ENCODE measurements at regions not wholly inside any gene's neighbourhood (a gene's known extent, or its start where the extent isn't known, plus 50 kb on each side); places are given as distances from the start of the nearest gene placed in this dataset.
A peak's percentile ranks its signal among the peaks of the same experiment; 100 is the strongest.

DNA sequence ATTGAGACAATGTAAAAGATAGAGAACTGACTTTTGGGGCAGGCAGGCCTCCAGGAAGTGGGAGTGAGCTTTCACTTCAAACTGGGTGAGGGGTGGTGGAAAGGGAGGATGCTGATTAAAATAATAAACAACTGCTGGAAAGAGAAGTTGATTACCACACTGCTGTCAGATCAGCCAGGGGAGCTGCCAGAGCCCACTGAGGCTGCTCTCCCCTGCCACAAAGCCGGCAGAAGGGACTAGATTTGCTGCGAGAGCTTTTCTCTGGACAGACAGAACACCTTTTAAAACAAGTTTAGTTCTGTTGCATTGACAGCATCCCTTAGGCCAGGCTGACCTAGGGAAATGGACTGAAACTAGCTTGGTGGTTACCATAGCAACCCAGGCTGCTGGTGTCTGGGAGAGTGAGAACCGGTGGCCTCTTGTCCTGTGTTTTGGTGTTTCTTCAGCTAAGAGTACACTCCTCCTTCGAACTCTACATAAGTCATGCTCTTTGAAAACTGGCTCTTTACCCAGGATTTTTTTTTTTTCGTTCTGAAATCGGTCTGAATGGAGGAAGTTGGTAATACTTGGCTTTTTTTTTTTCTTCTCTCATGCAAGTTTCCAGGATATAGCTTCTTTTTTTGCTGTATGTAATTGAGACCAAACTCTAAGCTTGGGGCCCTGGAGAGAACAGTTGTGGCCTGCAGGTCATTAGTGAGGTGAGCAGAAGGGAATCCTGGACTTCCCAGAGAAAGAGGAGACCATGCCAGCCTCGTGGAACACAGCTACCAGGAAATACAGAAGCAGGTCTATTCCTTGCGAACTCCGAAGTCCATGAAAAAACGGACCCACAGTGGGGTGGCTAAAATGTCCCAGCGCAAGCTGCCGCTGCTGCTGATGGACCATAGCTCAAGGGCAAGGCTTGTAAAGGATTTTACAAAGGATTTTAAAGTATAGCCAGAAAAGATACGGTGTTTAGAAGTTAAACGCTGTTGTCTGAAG is 374.4 kb downstream of the UTRN start:
- no peaks in the 10 kb centered on the region for H3K9me3 Mint-ChIP-seq
- peak overlapping the region; percentile 62 for H3K4me3 Mint-ChIP-seq
- peaks cover 2% of the 10 kb centered on the region for H3K36me3 Mint-ChIP-seq (ENCODE audit: low read depth)
- peak; percentile 53 for ATAC-seq (ENCODE audit: low read depth)
- H3K27me3 Mint-ChIP-seq = no peaks in the 10 kb centered on the region
- TF ChIP-seq, protein P1, sequence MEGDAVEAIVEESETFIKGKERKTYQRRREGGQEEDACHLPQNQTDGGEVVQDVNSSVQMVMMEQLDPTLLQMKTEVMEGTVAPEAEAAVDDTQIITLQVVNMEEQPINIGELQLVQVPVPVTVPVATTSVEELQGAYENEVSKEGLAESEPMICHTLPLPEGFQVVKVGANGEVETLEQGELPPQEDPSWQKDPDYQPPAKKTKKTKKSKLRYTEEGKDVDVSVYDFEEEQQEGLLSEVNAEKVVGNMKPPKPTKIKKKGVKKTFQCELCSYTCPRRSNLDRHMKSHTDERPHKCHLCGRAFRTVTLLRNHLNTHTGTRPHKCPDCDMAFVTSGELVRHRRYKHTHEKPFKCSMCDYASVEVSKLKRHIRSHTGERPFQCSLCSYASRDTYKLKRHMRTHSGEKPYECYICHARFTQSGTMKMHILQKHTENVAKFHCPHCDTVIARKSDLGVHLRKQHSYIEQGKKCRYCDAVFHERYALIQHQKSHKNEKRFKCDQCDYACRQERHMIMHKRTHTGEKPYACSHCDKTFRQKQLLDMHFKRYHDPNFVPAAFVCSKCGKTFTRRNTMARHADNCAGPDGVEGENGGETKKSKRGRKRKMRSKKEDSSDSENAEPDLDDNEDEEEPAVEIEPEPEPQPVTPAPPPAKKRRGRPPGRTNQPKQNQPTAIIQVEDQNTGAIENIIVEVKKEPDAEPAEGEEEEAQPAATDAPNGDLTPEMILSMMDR (IDR thresholded peaks at IDR 0.05) = no peak
- POLR2A ChIA-PET = interaction anchor here (0.6 to 0.8 kb wide), 4 partner anchors 8 to 1305 kb away, joined by 3 to 7 read pairs (median 3); partner anchors contain the start of gene SHPRH
- CTCF ChIA-PET = interaction anchor here (1.0 kb wide), 1 partner anchor 74 kb away, joined by 4 read pairs; no protein-coding TSS in a partner anchor
- H3K4me1 Mint-ChIP-seq = peaks cover 75% of the 10 kb centered on the region
- no peak for DNase-seq
- peak overlapping the region; percentile 84 for H3K27ac Mint-ChIP-seq
- intact Hi-C loops (cut with micrococcal nuclease) = loop anchor here (1.0 to 10.0 kb wide), 4 partner anchors 8 to 595 kb away; no protein-coding TSS in a partner anchor

DNA sequence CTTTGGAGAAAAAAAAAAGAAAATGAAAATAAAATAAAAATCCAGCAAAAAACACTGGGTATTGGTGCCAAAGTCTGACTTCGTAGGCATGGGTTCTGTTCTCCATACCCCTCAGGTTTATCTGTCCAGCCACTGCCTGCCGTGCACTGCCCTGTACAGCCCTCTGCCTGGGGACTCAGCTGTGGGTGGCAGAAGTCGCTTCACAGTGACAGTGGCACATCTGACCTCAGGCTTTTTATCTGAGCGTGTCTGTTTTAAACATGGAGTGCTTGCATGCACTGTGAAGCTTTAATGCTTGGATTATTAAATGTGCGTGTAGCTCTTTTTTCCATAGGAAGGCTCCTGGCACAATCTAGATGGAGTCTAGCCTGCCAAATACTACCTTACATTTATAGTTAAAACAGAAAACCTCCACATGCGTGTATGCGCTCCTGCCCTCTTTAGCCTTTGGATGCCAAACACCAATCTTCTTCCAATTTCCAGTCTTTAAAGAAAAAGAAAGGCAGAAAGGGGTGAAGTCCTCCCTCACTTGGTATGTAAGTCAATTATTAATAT is 375.5 kb downstream of the UTRN start:
- no peaks in the 10 kb centered on the region for H3K27me3 Mint-ChIP-seq
- ChIA-PET POLR2A (no interaction called here), CTCF (no interaction called here)
- DNase-seq (no peak), ATAC-seq (ENCODE audit: low read depth) (no peak)
- H3K27ac Mint-ChIP-seq = peak overlapping the region; percentile 0
- H3K4me3 Mint-ChIP-seq = no peak overlapping the region
- TF ChIP-seq, protein P1 (IDR thresholded peaks at IDR 0.05) = no peak
- H3K9me3 Mint-ChIP-seq = no peaks in the 10 kb centered on the region
- peaks cover 72% of the 10 kb centered on the region for H3K4me1 Mint-ChIP-seq
- peaks cover 2% of the 10 kb centered on the region for H3K36me3 Mint-ChIP-seq (ENCODE audit: low read depth)
- intact Hi-C loops (cut with micrococcal nuclease) = no loop called here

DNA sequence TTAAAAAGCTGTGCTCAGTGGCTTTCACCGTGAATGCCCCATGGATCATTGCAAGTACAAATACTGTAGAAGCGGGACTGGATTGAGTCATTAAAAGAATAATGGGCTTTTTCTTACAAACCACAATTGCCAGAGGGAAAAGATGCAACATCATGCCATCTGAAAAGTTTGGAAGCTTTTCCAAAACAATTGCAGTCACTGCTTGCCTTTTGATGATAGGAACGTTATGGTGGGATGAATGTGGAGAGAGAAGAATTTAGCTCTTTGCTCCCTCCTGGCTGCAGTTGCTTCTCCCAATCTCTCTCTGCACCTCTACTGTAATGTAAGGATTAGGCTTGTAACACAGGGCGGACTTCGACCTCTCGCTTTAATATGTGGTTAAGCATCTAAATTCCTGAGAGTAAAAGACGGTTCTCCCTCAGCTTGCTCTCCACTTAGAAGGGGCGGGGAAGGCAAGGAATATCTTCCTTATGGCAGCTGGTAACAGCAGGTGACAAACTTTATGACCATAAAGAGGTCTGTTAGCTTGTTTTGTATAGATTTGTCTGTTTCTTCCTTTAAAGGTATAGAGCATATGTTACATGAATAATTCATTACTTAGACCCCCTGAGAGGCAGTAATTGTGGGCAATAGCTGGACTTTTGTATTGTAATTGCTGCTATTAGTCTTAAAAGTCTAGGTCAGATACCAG is 376.1 kb downstream of the UTRN start:
- Mint-ChIP-seq H3K9me3 (no peaks in the 10 kb centered on the region), H3K4me3 (no peak overlapping the region), H3K27ac (peak overlapping the region; percentile 0), H3K27me3 (no peaks in the 10 kb centered on the region), H3K4me1 (peaks cover 73% of the 10 kb centered on the region), H3K36me3 (ENCODE audit: low read depth) (peaks cover 3% of the 10 kb centered on the region)
- CTCF ChIA-PET = no interaction called here
- intact Hi-C loops (cut with micrococcal nuclease) = no loop called here
- TF ChIP-seq, protein P1 (IDR thresholded peaks at IDR 0.05) = no peak
- ATAC-seq (ENCODE audit: low read depth) (no peak), DNase-seq (no peak)
- POLR2A ChIA-PET = no interaction called here

DNA sequence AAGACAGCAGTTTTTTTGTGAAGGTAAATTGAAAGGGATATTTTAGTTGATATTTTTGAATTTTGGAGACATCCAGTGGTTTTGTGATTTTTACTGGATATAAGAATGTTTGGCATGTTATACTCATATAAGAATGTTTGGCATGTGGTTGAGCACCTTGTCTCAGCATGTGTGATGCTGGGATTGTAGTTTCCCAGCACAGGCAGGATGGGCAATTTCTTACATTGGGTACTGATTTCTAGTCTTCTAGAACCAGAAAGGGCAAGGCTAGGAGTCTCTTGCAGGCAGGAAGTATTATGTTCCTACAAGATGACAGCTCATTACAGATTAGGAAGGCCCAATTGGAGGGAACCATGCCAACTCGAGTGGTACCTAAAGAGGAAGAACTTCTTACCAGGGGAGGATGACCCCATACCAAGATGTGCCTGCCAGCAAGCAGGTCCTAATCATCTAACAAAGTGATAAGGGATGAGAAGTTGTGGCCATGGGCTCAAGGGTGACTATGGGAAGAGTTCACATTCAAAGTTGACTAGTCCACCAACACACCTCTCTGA is 377.8 kb downstream of the UTRN start:
- no peak overlapping the region for H3K4me3 Mint-ChIP-seq
- H3K4me1 Mint-ChIP-seq = peaks cover 79% of the 10 kb centered on the region
- POLR2A ChIA-PET = no interaction called here
- CTCF ChIA-PET = no interaction called here
- no peaks in the 10 kb centered on the region for H3K9me3 Mint-ChIP-seq
- TF ChIP-seq, protein P1 (IDR thresholded peaks at IDR 0.05) = no peak
- H3K36me3 Mint-ChIP-seq (ENCODE audit: low read depth) = peaks cover 3% of the 10 kb centered on the region
- DNase-seq (no peak), ATAC-seq (ENCODE audit: low read depth) (no peak)
- intact Hi-C loops (cut with micrococcal nuclease) = no loop called here
- H3K27me3 Mint-ChIP-seq = no peaks in the 10 kb centered on the region
- H3K27ac Mint-ChIP-seq = peak overlapping the region; percentile 54
